IMR-90 (cell line): ENCODE measurements at regions not wholly inside any gene's neighbourhood (a gene's known extent, or its start where the extent isn't known, plus 50 kb on each side); places are given as distances from the start of the nearest gene placed in this dataset.

Experiments
- ATAC-seq: fragments of 200-7000 bp; cut with Tn5 transposase; 2 replicates; pipeline ENCODE4 v1.9.1; 2020; ENCODE audit warnings: low read depth, mild to moderate bottlenecking, moderate library complexity
- BruUV-seq: library from RNA; stranded (reverse); fragments of 400-500 nt; replicated peaks from 2 replicates; lab custom pipeline; 2021; lab: Mats Ljungman, UMichigan
- CTCF ChIA-PET: fragments of 300-600 bp; formaldehyde crosslinking; extraction: SDS; loops from one replicate; lab custom pipeline; 2021; ENCODE audit warnings: antibody characterized with exemption; lab: Yijun Ruan, JAX
- POLR2A ChIA-PET: fragments of 300-600 bp; sonication (Branson Sonifier 250); formaldehyde crosslinking; loops from one replicate; lab custom pipeline; 2022; ENCODE audit warnings: antibody characterized with exemption; ENCODE audit not compliant: unreplicated experiment; lab: Charles Lee
- DNase-seq: peaks from one replicate; pipeline ENCODE4 v3.0.0; 2013
- H2AFZ ChIP-seq: replicated peaks from 2 replicates; pipeline ENCODE3; 2013; ENCODE audit warnings: low read length, mild to moderate bottlenecking; ENCODE audit not compliant: poor library complexity
- H2AK5ac ChIP-seq: 2 replicates; pipeline ENCODE4 v1.6.1; 2013; ENCODE audit warnings: low read depth, low read length, inconsistent platforms
- H2AK9ac ChIP-seq: replicated peaks from 2 replicates; pipeline ENCODE3; 2013; ENCODE audit warnings: mild to moderate bottlenecking, low read depth, low read length, moderate library complexity; ENCODE audit not compliant: poor library complexity
- H2BK120ac ChIP-seq: 2 replicates; pipeline ENCODE4 v1.6.1; 2013; ENCODE audit warnings: low read depth, low read length, inconsistent platforms
- H2BK15ac ChIP-seq: 3 replicates; pipeline ENCODE4 v1.6.1; 2013; ENCODE audit warnings: low read depth, low read length, inconsistent platforms
- H2BK20ac ChIP-seq: 2 replicates; pipeline ENCODE4 v1.6.1; 2013; ENCODE audit warnings: low read depth, mild to moderate bottlenecking, inconsistent platforms, low read length, moderate library complexity
- H2BK5ac ChIP-seq: 2 replicates; pipeline ENCODE4 v1.6.1; 2013; ENCODE audit warnings: mild to moderate bottlenecking, low read depth, low read length, inconsistent platforms; ENCODE audit not compliant: poor library complexity, severe bottlenecking
- H3K14ac ChIP-seq: replicated peaks from 2 replicates; pipeline ENCODE4 v1.6.1; 2013; ENCODE audit warnings: low read depth, low read length, inconsistent platforms
- H3K18ac ChIP-seq: 2 replicates; pipeline ENCODE4 v1.6.1; 2013; ENCODE audit warnings: low read depth, low read length, control low read depth
- H3K23ac ChIP-seq: 2 replicates; pipeline ENCODE4 v1.6.1; 2013; ENCODE audit warnings: low read depth, low read length, inconsistent platforms
- H3K27ac ChIP-seq: 2 replicates; pipeline ENCODE4 v1.5.1; 2013; ENCODE audit warnings: mild to moderate bottlenecking, control low read depth, low read length; ENCODE audit not compliant: insufficient read depth
- H3K27me3 ChIP-seq: 2 replicates; pipeline ENCODE4 v1.6.1; 2013; ENCODE audit warnings: low read length; ENCODE audit not compliant: control insufficient read depth, insufficient read depth
- H3K36me3 ChIP-seq: 2 replicates; pipeline ENCODE4 v1.6.1; 2013; ENCODE audit warnings: low read length, mixed read lengths; ENCODE audit not compliant: control insufficient read depth, insufficient read depth
- H3K4ac ChIP-seq: 2 replicates; pipeline ENCODE4 v1.6.1; 2013; ENCODE audit warnings: low read depth, low read length, inconsistent platforms
- H3K4me1 ChIP-seq: 2 replicates; pipeline ENCODE4 v1.6.1; 2013; ENCODE audit warnings: low read length, mixed read lengths; ENCODE audit not compliant: control insufficient read depth, insufficient read depth
- H3K4me2 ChIP-seq: 2 replicates; pipeline ENCODE4 v1.6.1; 2013; ENCODE audit warnings: low read depth, mild to moderate bottlenecking, control low read depth, low read length, moderate library complexity
- H3K4me3 ChIP-seq: 2 replicates; pipeline ENCODE4 v1.5.1; 2013; ENCODE audit warnings: low read depth, mild to moderate bottlenecking, control low read depth, low read length, moderate library complexity; ENCODE audit not compliant: insufficient read depth
- H3K56ac ChIP-seq: 2 replicates; pipeline ENCODE4 v1.6.1; 2013; ENCODE audit warnings: low read length, inconsistent platforms; ENCODE audit not compliant: insufficient read depth; ENCODE audit errors: extremely low read depth
- H3K79me1 ChIP-seq, 2 experiments: 2 replicates each; pipeline ENCODE4 v1.6.1; 2013; ENCODE audit warnings: low read length in 2 of 2, inconsistent platforms in 1 of 2, low read depth in 1 of 2
- H3K9ac ChIP-seq: 2 replicates; pipeline ENCODE4 v1.6.1; 2013; ENCODE audit warnings: low read depth, low read length, control low read depth
- H3K9me1 ChIP-seq: 2 replicates; pipeline ENCODE4 v1.6.1; 2013; ENCODE audit warnings: low read length, inconsistent platforms; ENCODE audit not compliant: insufficient read depth
- H3K9me3 ChIP-seq: 2 replicates; pipeline ENCODE4 v1.6.1; 2013; ENCODE audit warnings: low read length; ENCODE audit not compliant: control insufficient read depth, insufficient read depth
- H4K20me1 ChIP-seq: 2 replicates; pipeline ENCODE4 v1.6.1; 2013; ENCODE audit warnings: low read length, inconsistent platforms; ENCODE audit not compliant: insufficient read depth
- H4K5ac ChIP-seq: 2 replicates; pipeline ENCODE4 v1.6.1; 2013; ENCODE audit warnings: mild to moderate bottlenecking, low read depth, low read length, control low read depth
- H4K8ac ChIP-seq, 2 experiments: 2 replicates each; pipeline ENCODE4 v1.6.1; 2013; ENCODE audit warnings: low read depth in 2 of 2, low read length in 2 of 2, control low read depth in 1 of 2, inconsistent platforms in 1 of 2
- H4K91ac ChIP-seq: 2 replicates; pipeline ENCODE4 v1.6.1; 2013; ENCODE audit warnings: low read depth, low read length, inconsistent platforms; ENCODE audit not compliant: insufficient read depth
- NFE2L2 ChIP-seq: fragments of 150-350 bp; IDR thresholded peaks from 2 replicates; pipeline ENCODE4 v1.6.1; 2016; ENCODE audit warnings: low read depth, mild to moderate bottlenecking, low read length
- SMC3 ChIP-seq: fragments of 150-350 bp; IDR thresholded peaks from 2 replicates; pipeline ENCODE4 v1.6.1; 2016; ENCODE audit warnings: low read depth, mild to moderate bottlenecking, antibody characterized with exemption, low read length, moderate library complexity
- WGBS, 2 experiments: methylation state at CpG; one replicate each; pipeline versions ENCODE4 v1.1.5 to v1.1.7; 2013; ENCODE audit warnings: missing lambda C conversion rate in 2 of 2; ENCODE audit not compliant: insufficient read length in 1 of 2; ENCODE audit errors: extremely low coverage in 2 of 2; 5-methylcytosine and 5-hydroxymethylcytosine counted together
- dilution Hi-C: fragments of 300-500 bp; cut with HindIII; formaldehyde crosslinking; loops from one replicate; pipeline ENCODE4 v1.14.3; 2018; ENCODE audit warnings: low sequenced_read_pairs; ENCODE audit not compliant: unreplicated experiment
- in situ Hi-C: fragments of 300-500 bp; cut with MboI; formaldehyde crosslinking; loops from 3 replicates; pipeline ENCODE4 v1.14.3; 2019; ENCODE audit warnings: low sequenced_read_pairs, inconsistent platforms, mixed read lengths
- intact Hi-C: fragments of 100-400 bp; cut with micrococcal nuclease; formaldehyde crosslinking; loops from 2 replicates; pipeline ENCODE4 v1.10.0; 2022
- TF ChIP-seq, protein P1 (sequence below): fragments of 150-350 bp; IDR thresholded peaks from 2 replicates; pipeline ENCODE4 v1.6.1; 2017; ENCODE audit warnings: mild to moderate bottlenecking, antibody characterized with exemption, low read length, low read depth
- TF ChIP-seq, protein P2 (sequence below): conservative IDR thresholded peaks from 2 replicates; pipeline ENCODE4 v1.5.1; 2012; ENCODE audit warnings: mild to moderate bottlenecking, low read depth, low read length, improper control_type of control experiment

DNA sequence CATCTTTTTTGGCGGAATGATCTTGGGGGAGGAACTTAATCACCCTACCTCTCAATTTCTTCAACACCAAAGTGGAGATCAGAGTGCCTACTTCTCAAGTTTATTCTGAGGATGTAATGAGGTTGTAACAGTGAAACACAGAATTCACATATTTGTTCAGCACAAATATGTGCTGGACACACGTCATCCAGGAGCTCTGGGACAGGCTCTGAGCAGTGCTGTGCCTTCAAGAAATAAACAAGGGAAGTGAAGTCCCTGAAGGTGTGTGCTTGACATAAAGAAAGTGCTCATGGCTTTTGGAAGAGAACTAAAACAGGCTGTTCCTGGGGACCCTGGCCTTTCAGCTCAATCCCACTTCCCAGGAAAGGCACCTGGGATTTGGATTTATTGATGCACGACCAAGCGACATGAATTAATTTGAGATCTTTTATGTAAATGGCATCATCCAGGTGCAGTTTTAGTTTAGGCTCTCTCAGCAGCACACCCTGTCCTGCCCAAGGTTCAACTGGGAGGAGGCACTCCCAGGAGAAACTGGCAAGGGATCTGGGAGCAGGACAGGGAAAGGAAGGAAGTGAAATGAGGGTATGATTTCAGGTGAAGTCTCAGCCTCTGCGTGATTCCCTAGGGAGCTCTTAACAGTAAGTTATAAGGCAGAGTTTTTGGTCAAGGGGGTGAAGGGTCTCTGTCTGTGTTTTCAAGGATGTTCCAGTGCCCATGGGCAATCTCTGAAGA lies 211.0 kb downstream of the FOXA2 start:
- H2AFZ ChIP-seq = no peak overlapping the region
- dilution Hi-C loops = no loop called here
- no peak overlapping the region for H3K27ac ChIP-seq
- H3K27me3 ChIP-seq = no peaks in the 10 kb centered on the region
- H4K5ac ChIP-seq = no peak overlapping the region
- H3K4me1 ChIP-seq = no peaks in the 10 kb centered on the region
- ATAC-seq = no peak
- CTCF ChIA-PET = no interaction called here
- no peak overlapping the region for H3K56ac ChIP-seq
- no peak overlapping the region for H4K8ac ChIP-seq
- H3K18ac ChIP-seq = no peak overlapping the region
- H2BK15ac ChIP-seq = no peak overlapping the region
- H3K23ac ChIP-seq = no peak overlapping the region
- H3K9ac ChIP-seq = no peak overlapping the region
- no peak overlapping the region for H3K4me2 ChIP-seq
- H3K36me3 ChIP-seq = no peaks in the 10 kb centered on the region
- no peak overlapping the region for H3K4ac ChIP-seq
- H3K9me1 ChIP-seq = no peaks in the 10 kb centered on the region
- H3K9me3 ChIP-seq = no peaks in the 10 kb centered on the region
- no peak overlapping the region for H2BK5ac ChIP-seq
- no peak overlapping the region for H3K4me3 ChIP-seq
- no peak overlapping the region for H2AK9ac ChIP-seq
- H3K79me1 ChIP-seq = no peaks in the 10 kb centered on the region
- in situ Hi-C loops = no loop called here
- H4K91ac ChIP-seq = no peak overlapping the region
- TF ChIP-seq NFE2L2 (no peak), SMC3 (no peak)
- TF ChIP-seq, protein P1, sequence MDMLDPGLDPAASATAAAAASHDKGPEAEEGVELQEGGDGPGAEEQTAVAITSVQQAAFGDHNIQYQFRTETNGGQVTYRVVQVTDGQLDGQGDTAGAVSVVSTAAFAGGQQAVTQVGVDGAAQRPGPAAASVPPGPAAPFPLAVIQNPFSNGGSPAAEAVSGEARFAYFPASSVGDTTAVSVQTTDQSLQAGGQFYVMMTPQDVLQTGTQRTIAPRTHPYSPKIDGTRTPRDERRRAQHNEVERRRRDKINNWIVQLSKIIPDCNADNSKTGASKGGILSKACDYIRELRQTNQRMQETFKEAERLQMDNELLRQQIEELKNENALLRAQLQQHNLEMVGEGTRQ = no peak
- TF ChIP-seq, protein P2, sequence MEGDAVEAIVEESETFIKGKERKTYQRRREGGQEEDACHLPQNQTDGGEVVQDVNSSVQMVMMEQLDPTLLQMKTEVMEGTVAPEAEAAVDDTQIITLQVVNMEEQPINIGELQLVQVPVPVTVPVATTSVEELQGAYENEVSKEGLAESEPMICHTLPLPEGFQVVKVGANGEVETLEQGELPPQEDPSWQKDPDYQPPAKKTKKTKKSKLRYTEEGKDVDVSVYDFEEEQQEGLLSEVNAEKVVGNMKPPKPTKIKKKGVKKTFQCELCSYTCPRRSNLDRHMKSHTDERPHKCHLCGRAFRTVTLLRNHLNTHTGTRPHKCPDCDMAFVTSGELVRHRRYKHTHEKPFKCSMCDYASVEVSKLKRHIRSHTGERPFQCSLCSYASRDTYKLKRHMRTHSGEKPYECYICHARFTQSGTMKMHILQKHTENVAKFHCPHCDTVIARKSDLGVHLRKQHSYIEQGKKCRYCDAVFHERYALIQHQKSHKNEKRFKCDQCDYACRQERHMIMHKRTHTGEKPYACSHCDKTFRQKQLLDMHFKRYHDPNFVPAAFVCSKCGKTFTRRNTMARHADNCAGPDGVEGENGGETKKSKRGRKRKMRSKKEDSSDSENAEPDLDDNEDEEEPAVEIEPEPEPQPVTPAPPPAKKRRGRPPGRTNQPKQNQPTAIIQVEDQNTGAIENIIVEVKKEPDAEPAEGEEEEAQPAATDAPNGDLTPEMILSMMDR = no peak
- H2BK120ac ChIP-seq = no peak overlapping the region
- no peak for DNase-seq
- H2BK20ac ChIP-seq = no peak overlapping the region
- no peak overlapping the region for H2AK5ac ChIP-seq
- POLR2A ChIA-PET = no interaction called here
- no TSS peak for BruUV-seq
- no peak overlapping the region for H3K14ac ChIP-seq
- intact Hi-C loops = no loop called here
- WGBS, 2 experiments = 40% methylated on average over 1 of the region's 5 CpGs; no CpG with 5 or more reads in 1 of the 2 experiments
- no peaks in the 10 kb centered on the region for H4K20me1 ChIP-seq
